WERI-Rb-1 (cell line): ENCODE measurements at regions not wholly inside any gene's neighbourhood (a gene's known extent, or its start where the extent isn't known, plus 50 kb on each side); places are given as distances from the start of the nearest gene placed in this dataset.
"Not testable (repeated sequence)": the region's sequence is repeated elsewhere in the genome, so short reads cannot be mapped to it uniquely, and the experiment has no call there.

Experiments used
- DNase-seq: peaks from one replicate; pipeline ENCODE4 v3.0.0-alpha.2; 2020
- H3K27ac ChIP-seq: fragments of 250-450 bp; sonication (Bioruptor Pico); 2 replicates; pipeline ENCODE4 v1.5.1; 2020; ENCODE audit warnings: mild to moderate bottlenecking, moderate library complexity
- H3K27me3 ChIP-seq: fragments of 250-450 bp; sonication (Bioruptor Pico); 2 replicates; pipeline ENCODE4 v1.5.1; 2021; ENCODE audit warnings: mild to moderate bottlenecking, low read depth, moderate library complexity; ENCODE audit not compliant: insufficient read depth, severe bottlenecking
- H3K36me3 ChIP-seq: fragments of 250-450 bp; sonication (Bioruptor Pico); 2 replicates; pipeline ENCODE4 v1.5.1; 2020; ENCODE audit warnings: mild to moderate bottlenecking, moderate library complexity
- H3K4me3 ChIP-seq: 2 replicates; pipeline ENCODE4 v1.5.1; 2011; ENCODE audit warnings: low read depth, mild to moderate bottlenecking, control low read depth, low read length
- H3K9me3 ChIP-seq: fragments of 250-450 bp; sonication (Bioruptor Pico); 2 replicates; pipeline ENCODE4 v1.5.1; 2021; ENCODE audit warnings: mild to moderate bottlenecking, moderate library complexity; ENCODE audit not compliant: severe bottlenecking
- TF ChIP-seq, protein P1 (sequence below): IDR thresholded peaks from 2 replicates; pipeline ENCODE4 v1.5.1; 2011; ENCODE audit warnings: low read depth, mild to moderate bottlenecking, control low read depth, inconsistent platforms, low read length

- peaks cover 3% of the 10 kb centered on the region for H3K27me3 ChIP-seq
- H3K9me3 ChIP-seq, result no peaks in the 10 kb centered on the region
- H3K4me3 ChIP-seq, result no peak overlapping the region
- TF ChIP-seq, protein P1, sequence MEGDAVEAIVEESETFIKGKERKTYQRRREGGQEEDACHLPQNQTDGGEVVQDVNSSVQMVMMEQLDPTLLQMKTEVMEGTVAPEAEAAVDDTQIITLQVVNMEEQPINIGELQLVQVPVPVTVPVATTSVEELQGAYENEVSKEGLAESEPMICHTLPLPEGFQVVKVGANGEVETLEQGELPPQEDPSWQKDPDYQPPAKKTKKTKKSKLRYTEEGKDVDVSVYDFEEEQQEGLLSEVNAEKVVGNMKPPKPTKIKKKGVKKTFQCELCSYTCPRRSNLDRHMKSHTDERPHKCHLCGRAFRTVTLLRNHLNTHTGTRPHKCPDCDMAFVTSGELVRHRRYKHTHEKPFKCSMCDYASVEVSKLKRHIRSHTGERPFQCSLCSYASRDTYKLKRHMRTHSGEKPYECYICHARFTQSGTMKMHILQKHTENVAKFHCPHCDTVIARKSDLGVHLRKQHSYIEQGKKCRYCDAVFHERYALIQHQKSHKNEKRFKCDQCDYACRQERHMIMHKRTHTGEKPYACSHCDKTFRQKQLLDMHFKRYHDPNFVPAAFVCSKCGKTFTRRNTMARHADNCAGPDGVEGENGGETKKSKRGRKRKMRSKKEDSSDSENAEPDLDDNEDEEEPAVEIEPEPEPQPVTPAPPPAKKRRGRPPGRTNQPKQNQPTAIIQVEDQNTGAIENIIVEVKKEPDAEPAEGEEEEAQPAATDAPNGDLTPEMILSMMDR, result no peak
- DNase-seq, result no peak
- no peaks in the 10 kb centered on the region for H3K36me3 ChIP-seq
- no peak overlapping the region for H3K27ac ChIP-seq
These were observed 173.9 kb upstream of the NPY start for GRCh38 chr7:24110056-24110455.

DNA sequence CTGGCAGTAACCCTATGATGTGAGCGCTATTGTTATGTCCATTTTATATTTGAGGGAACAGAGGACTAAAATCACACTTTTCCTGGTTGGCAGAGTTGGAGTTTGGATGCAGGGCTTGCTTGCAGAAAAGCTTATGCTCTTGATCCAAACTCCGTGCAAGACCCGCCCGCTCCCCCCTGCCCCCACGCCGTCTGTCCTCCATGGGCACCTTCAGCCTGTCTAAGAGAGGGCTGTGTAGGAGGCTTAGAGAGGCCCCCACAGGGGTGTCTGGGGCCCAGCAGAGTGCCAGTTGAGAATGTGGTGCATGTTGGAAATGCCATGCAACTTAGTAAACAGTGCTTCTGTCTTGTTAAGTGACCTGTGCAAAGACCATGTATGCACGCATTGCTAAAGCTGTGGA lies 170.5 kb upstream of the NPY start:
- H3K27ac ChIP-seq, result no peak overlapping the region
- no peaks in the 10 kb centered on the region for H3K9me3 ChIP-seq
- no peaks in the 10 kb centered on the region for H3K36me3 ChIP-seq
- TF ChIP-seq, protein P1, result no peak
- peaks cover 14% of the 10 kb centered on the region for H3K27me3 ChIP-seq
- no peak overlapping the region for H3K4me3 ChIP-seq
- DNase-seq, result no peak

DNA sequence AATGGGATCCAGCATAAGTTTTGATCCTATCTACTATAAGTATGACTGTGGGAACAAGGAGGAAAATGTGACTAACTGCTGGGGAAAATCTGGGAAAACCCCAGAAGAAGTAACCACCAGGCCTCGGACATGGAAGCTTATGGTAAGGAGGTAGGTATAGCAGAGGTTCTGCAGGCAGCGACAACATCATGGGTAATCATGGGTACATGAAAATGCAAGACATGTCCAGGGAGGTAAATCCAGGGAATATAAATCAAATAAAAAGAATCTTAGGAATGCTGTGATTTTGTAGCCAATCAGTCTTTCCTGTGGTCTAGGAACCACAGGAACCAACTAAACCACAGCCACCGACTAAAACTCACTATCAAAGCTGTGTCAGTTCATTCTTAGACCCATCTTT lies 168.3 kb upstream of the NPY start:
- H3K27me3 ChIP-seq, result peaks cover 27% of the 10 kb centered on the region
- TF ChIP-seq, protein P1, result no peak
- no peak overlapping the region for H3K4me3 ChIP-seq
- no peaks in the 10 kb centered on the region for H3K36me3 ChIP-seq
- no peak overlapping the region for H3K27ac ChIP-seq
- no peaks in the 10 kb centered on the region for H3K9me3 ChIP-seq
- DNase-seq, result no peak

DNA sequence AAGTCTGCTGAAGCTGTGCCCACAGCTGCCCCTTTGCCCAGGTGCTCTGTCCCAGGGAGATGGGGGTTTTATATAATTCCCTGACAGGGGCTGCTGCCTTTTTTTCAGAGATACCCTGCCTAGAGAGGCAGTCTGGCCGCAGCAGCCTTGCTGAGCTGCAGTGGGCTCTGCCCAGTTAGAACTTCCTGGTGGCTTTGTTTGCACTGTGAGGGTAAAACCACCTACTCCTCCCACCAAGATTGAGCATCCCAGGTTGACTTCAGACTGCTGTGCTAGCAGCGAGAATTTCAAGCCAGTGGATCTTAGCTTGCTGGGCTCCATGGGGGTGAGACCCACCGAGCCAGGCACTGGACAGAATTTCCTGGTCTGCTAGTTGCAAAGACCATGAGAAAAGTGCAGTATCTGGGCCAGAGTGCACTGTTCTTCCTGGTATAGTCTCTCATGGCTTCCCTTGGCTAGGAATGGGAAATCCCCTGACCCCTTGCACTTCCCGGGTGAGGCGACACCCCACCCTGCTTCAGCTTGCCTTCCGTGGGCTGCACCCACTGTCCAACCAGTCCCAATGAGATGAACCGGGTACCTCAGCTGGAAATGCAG lies 166.0 kb upstream of the NPY start:
- DNase-seq, H3K36me3 ChIP-seq, H3K27ac ChIP-seq, H3K4me3 ChIP-seq, H3K9me3 ChIP-seq: not testable (repeated sequence)
- peaks cover 27% of the 10 kb centered on the region for H3K27me3 ChIP-seq

- Histone ChIP-seq H3K9me3 (no peaks in the 10 kb centered on the region), H3K4me3 (no peak overlapping the region), H3K36me3 (no peaks in the 10 kb centered on the region), H3K27me3 (peaks cover 30% of the 10 kb centered on the region), H3K27ac (no peak overlapping the region)
- no peak for DNase-seq
- TF ChIP-seq, protein P1, result no peak
These were observed 164.1 kb upstream of the NPY start for GRCh38 chr7:24119852-24120251.

- no peak for DNase-seq
- Histone ChIP-seq H3K4me3 (no peak overlapping the region), H3K27ac (no peak overlapping the region), H3K27me3 (peaks cover 29% of the 10 kb centered on the region), H3K36me3 (no peaks in the 10 kb centered on the region), H3K9me3 (no peaks in the 10 kb centered on the region)
- TF ChIP-seq, protein P1, result no peak
These were observed 160.9 kb upstream of the NPY start for GRCh38 chr7:24123076-24123475.
